H9 (cell line): ENCODE measurements at regions not wholly inside any gene's neighbourhood (a gene's known extent, or its start where the extent isn't known, plus 50 kb on each side); places are given as distances from the start of the nearest gene placed in this dataset.

ENCODE experiments used
- DNase-seq: peaks from one replicate; pipeline ENCODE4 v3.0.0-alpha.2; 2017
- H2AFZ ChIP-seq: one replicate; pipeline ENCODE4 v1.6.1; 2013; ENCODE audit warnings: mild to moderate bottlenecking, low read length, control low read depth, moderate library complexity
- H2AK5ac ChIP-seq: 2 replicates; pipeline ENCODE4 v1.6.1; 2013; ENCODE audit warnings: low read length, control low read depth, mixed read lengths; ENCODE audit not compliant: insufficient read length
- H2BK120ac ChIP-seq: one replicate; pipeline ENCODE4 v1.6.1; 2013; ENCODE audit warnings: low read depth, mild to moderate bottlenecking, low read length, control low read depth, inconsistent platforms; ENCODE audit not compliant: poor library complexity, severe bottlenecking
- H2BK12ac ChIP-seq: 2 replicates; pipeline ENCODE4 v1.6.1; 2013; ENCODE audit warnings: low read length, control low read depth, mixed read lengths, low read depth; ENCODE audit not compliant: insufficient read length
- H2BK15ac ChIP-seq: 2 replicates; pipeline ENCODE4 v1.6.1; 2013; ENCODE audit warnings: low read depth, low read length, control low read depth
- H2BK20ac ChIP-seq: one replicate; pipeline ENCODE4 v1.6.1; 2013; ENCODE audit warnings: low read depth, mild to moderate bottlenecking, low read length, control low read depth, inconsistent platforms; ENCODE audit not compliant: poor library complexity, severe bottlenecking
- H2BK5ac ChIP-seq: 2 replicates; pipeline ENCODE4 v1.6.1; 2013; ENCODE audit warnings: low read length, control low read depth, mixed read lengths; ENCODE audit not compliant: insufficient read length
- H3K14ac ChIP-seq: 2 replicates; pipeline ENCODE4 v1.6.1; 2013; ENCODE audit warnings: low read length, control low read depth; ENCODE audit not compliant: insufficient read depth
- H3K18ac ChIP-seq: 2 replicates; pipeline ENCODE4 v1.6.1; 2013; ENCODE audit warnings: low read depth, mild to moderate bottlenecking, mixed read lengths, low read length, control low read depth; ENCODE audit not compliant: insufficient read length
- H3K23ac ChIP-seq: 2 replicates; pipeline ENCODE4 v1.6.1; 2013; ENCODE audit warnings: low read length, control low read depth, mixed read lengths, low read depth; ENCODE audit not compliant: insufficient read length
- H3K23me2 ChIP-seq: 2 replicates; pipeline ENCODE4 v1.6.1; 2013; ENCODE audit warnings: low read depth, mild to moderate bottlenecking, mixed read lengths, low read length, control low read depth; ENCODE audit not compliant: insufficient read length, poor library complexity, severe bottlenecking
- H3K27ac ChIP-seq: 2 replicates; pipeline ENCODE4 v1.5.1; 2013; ENCODE audit warnings: low read length, control low read depth, mixed read lengths, low read depth; ENCODE audit not compliant: insufficient read length
- H3K27me3 ChIP-seq: 2 replicates; pipeline ENCODE4 v1.6.1; 2013; ENCODE audit warnings: low read length, control low read depth, inconsistent platforms; ENCODE audit not compliant: insufficient read depth
- H3K4ac ChIP-seq: 2 replicates; pipeline ENCODE4 v1.6.1; 2013; ENCODE audit warnings: low read depth, mild to moderate bottlenecking, control low read depth, inconsistent platforms, low read length, moderate library complexity
- H3K4me1 ChIP-seq: 2 replicates; pipeline ENCODE4 v1.6.1; 2013; ENCODE audit warnings: low read length, control low read depth, inconsistent platforms; ENCODE audit not compliant: insufficient read depth
- H3K4me2 ChIP-seq: 2 replicates; pipeline ENCODE4 v1.6.1; 2013; ENCODE audit warnings: low read length, control low read depth, mixed read lengths; ENCODE audit not compliant: insufficient read length, insufficient read depth
- H3K56ac ChIP-seq: 2 replicates; pipeline ENCODE4 v1.6.1; 2013; ENCODE audit warnings: low read depth, mild to moderate bottlenecking, mixed read lengths, low read length, control low read depth; ENCODE audit not compliant: insufficient read length
- H3K79me1 ChIP-seq: 2 replicates; pipeline ENCODE4 v1.6.1; 2013; ENCODE audit warnings: low read depth, mild to moderate bottlenecking, moderate library complexity, low read length, control low read depth, inconsistent platforms; ENCODE audit not compliant: insufficient read depth, poor library complexity, severe bottlenecking
- H3K79me2 ChIP-seq: 2 replicates; pipeline ENCODE4 v1.6.1; 2013; ENCODE audit warnings: low read length, control low read depth, inconsistent platforms; ENCODE audit not compliant: insufficient read depth
- H3K9ac ChIP-seq: 2 replicates; pipeline ENCODE4 v1.6.1; 2013; ENCODE audit warnings: low read length, control low read depth, mixed read lengths; ENCODE audit not compliant: insufficient read length; ENCODE audit errors: extremely low read depth
- H3K9me3 ChIP-seq: one replicate; pipeline ENCODE4 v1.6.1; 2013; ENCODE audit warnings: low read depth, low read length, inconsistent platforms; ENCODE audit not compliant: control insufficient read depth
- H3T11ph ChIP-seq: one replicate; pipeline ENCODE4 v1.6.1; 2013; ENCODE audit warnings: mild to moderate bottlenecking, low read length, control low read depth, inconsistent platforms
- H4K20me1 ChIP-seq: one replicate; pipeline ENCODE4 v1.6.1; 2013; ENCODE audit not compliant: control insufficient read depth, insufficient read length, insufficient read depth
- H4K5ac ChIP-seq: 2 replicates; pipeline ENCODE4 v1.6.1; 2013; ENCODE audit warnings: low read depth, mild to moderate bottlenecking, mixed read lengths, low read length, control low read depth; ENCODE audit not compliant: insufficient read length
- H4K8ac ChIP-seq: replicated peaks from 2 replicates; pipeline ENCODE4 v1.6.1; 2013; ENCODE audit warnings: low read length, control low read depth, mixed read lengths, low read depth; ENCODE audit not compliant: insufficient read length
- H4K91ac ChIP-seq: 2 replicates; pipeline ENCODE4 v1.6.1; 2013; ENCODE audit warnings: low read depth, mild to moderate bottlenecking, moderate library complexity, mixed read lengths, low read length, control low read depth; ENCODE audit not compliant: insufficient read length
- H3K27ac Mint-ChIP-seq, 3 experiments: 2 replicates in 2 of 3; 3 replicates in 1 of 3; pipeline ENCODE4 v1.8.0; 2020 to 2021; ENCODE audit warnings: mixed read lengths in 3 of 3, mild to moderate bottlenecking in 1 of 3, moderate library complexity in 1 of 3
- H3K27me3 Mint-ChIP-seq: 2 replicates; pipeline ENCODE4 v1.8.0; 2021; ENCODE audit warnings: low read depth, mild to moderate bottlenecking, moderate library complexity, mixed read lengths
- H3K36me3 Mint-ChIP-seq, 3 experiments: 2 replicates in 2 of 3; 3 replicates in 1 of 3; pipeline ENCODE4 v1.8.0; 2020 to 2021; ENCODE audit warnings: low read depth in 3 of 3, mixed read lengths in 3 of 3; ENCODE audit not compliant: insufficient read depth in 1 of 3
- H3K4me1 Mint-ChIP-seq, 2 experiments: 2 replicates each; pipeline ENCODE4 v1.8.0; 2020; ENCODE audit warnings: mixed read lengths in 2 of 2
- H3K4me3 Mint-ChIP-seq, 2 experiments: 2 replicates in 1 of 2; 3 replicates in 1 of 2; pipeline ENCODE4 v1.8.0; 2020 to 2021; ENCODE audit warnings: mild to moderate bottlenecking in 2 of 2, mixed read lengths in 2 of 2, moderate library complexity in 1 of 2
- H3K9me3 Mint-ChIP-seq, 2 experiments: 2 replicates in 1 of 2; 3 replicates in 1 of 2; pipeline ENCODE4 v1.8.0; 2020; ENCODE audit warnings: mild to moderate bottlenecking in 2 of 2, mixed read lengths in 2 of 2, moderate library complexity in 1 of 2
- WGBS: extraction: QIAGEN DNeasy Blood & Tissue Kit; methylation state at CpG from one replicate; pipeline ENCODE4 v1.1.7; 2013; ENCODE audit warnings: missing lambda C conversion rate, low lambda C conversion rate, mixed read lengths; ENCODE audit not compliant: insufficient read length; ENCODE audit errors: extremely low coverage; 5-methylcytosine and 5-hydroxymethylcytosine counted together
- TF ChIP-seq, protein P1 (sequence below): fragments of 200-600 bp; sonication (generic); conservative IDR thresholded peaks from 3 replicates; pipeline ENCODE4 v1.8.0; 2021; ENCODE audit warnings: antibody characterized with exemption, mild to moderate bottlenecking

DNA sequence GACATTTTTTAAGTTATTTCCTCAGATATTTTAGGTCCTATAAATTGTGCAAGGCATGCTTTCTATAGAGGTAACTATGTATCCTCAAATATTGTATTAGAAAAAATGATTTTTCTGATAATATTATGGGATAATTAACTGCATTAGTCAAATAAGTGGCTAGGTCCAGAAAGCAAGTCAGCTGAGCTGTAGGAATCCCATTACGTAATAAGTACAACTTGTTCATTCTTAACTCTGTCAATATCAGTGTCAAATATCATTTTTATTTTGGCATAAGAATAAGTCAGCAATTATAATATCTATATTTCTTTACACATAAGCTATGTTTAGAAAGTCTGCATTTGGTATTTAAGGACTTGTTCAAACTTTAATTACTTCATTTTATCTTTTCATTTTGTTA lies 830.9 kb upstream of the GJE1 start:
- Histone ChIP-seq H4K20me1 (no peaks in the 10 kb centered on the region), H3K79me1 (no peaks in the 10 kb centered on the region), H4K5ac (no peak overlapping the region), H3K4me1 (no peaks in the 10 kb centered on the region), H3K27me3 (no peaks in the 10 kb centered on the region), H2BK12ac (no peak overlapping the region), H2AK5ac (no peak overlapping the region), H3K9me3 (no peaks in the 10 kb centered on the region), H3K4me2 (no peak overlapping the region), H3K18ac (no peak overlapping the region), H3K79me2 (no peaks in the 10 kb centered on the region), H2BK15ac (no peak overlapping the region), H3K56ac (no peak overlapping the region), H4K8ac (no peak overlapping the region), H3K9ac (no peak overlapping the region), H3T11ph (no peak overlapping the region), H3K23me2 (no peaks in the 10 kb centered on the region), H4K91ac (no peak overlapping the region), H2AFZ (no peak overlapping the region), H3K27ac (no peak overlapping the region), H2BK120ac (no peak overlapping the region), H3K14ac (no peak overlapping the region), H3K23ac (no peak overlapping the region), H2BK5ac (no peak overlapping the region), H3K4ac (no peak overlapping the region), H2BK20ac (no peak overlapping the region)
- TF ChIP-seq, protein P1, sequence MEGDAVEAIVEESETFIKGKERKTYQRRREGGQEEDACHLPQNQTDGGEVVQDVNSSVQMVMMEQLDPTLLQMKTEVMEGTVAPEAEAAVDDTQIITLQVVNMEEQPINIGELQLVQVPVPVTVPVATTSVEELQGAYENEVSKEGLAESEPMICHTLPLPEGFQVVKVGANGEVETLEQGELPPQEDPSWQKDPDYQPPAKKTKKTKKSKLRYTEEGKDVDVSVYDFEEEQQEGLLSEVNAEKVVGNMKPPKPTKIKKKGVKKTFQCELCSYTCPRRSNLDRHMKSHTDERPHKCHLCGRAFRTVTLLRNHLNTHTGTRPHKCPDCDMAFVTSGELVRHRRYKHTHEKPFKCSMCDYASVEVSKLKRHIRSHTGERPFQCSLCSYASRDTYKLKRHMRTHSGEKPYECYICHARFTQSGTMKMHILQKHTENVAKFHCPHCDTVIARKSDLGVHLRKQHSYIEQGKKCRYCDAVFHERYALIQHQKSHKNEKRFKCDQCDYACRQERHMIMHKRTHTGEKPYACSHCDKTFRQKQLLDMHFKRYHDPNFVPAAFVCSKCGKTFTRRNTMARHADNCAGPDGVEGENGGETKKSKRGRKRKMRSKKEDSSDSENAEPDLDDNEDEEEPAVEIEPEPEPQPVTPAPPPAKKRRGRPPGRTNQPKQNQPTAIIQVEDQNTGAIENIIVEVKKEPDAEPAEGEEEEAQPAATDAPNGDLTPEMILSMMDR: no peak
- no CpG with 5 or more reads among the region's 1 CpG for WGBS
- H3K27ac Mint-ChIP-seq: no peak overlapping the region
- no peak for DNase-seq
- no peaks in the 10 kb centered on the region for H3K36me3 Mint-ChIP-seq
- no peak overlapping the region for H3K4me3 Mint-ChIP-seq
- H3K4me1 Mint-ChIP-seq: no peaks in the 10 kb centered on the region
- H3K9me3 Mint-ChIP-seq: no peaks in the 10 kb centered on the region
- H3K27me3 Mint-ChIP-seq: no peaks in the 10 kb centered on the region
